GM21717 (cell line): ENCODE measurements at regions not wholly inside any gene's neighbourhood (a gene's known extent, or its start where the extent isn't known, plus 50 kb on each side); places are given as distances from the start of the nearest gene placed in this dataset.
"Not testable (repeated sequence)": the region's sequence is repeated elsewhere in the genome, so short reads cannot be mapped to it uniquely, and the experiment has no call there.

Experiments used
- ATAC-seq: cut with Tn5 transposase; IDR thresholded peaks from one replicate; pipeline ENCODE4 v1.9.1; 2021; ENCODE audit warnings: mild to moderate bottlenecking, moderate library complexity; ENCODE audit not compliant: unreplicated experiment

DNA sequence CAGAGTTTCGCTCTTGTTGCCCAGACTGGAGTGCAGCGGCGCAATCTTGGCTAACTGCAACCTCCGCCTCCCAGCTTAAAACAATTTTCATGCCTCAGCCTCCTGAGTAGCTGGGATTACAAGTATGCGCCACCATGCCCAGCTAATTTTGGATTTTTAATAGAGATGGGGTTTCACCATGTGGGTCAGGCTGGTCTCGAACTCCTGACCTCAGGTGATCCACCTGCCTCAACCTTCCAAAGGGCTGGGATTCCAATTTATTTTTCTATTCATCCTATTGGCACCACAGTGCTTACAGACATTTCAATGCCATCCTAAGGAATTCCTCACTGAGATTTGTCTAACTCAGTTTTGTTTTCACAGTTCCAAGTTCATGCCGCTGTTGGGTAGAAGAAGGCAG is 98.3 kb upstream of the EGLN3 start:
- not testable (repeated sequence) for ATAC-seq

- no peak for ATAC-seq
Measured at GRCh38 chr14:34046799-34047520, 96.1 kb upstream of the EGLN3 start.

- ATAC-seq, result no peak
Measured at GRCh38 chr14:34044666-34045306, 93.9 kb upstream of the EGLN3 start.

- ATAC-seq, result no peak
Measured at GRCh38 chr14:34044373-34044637, 93.4 kb upstream of the EGLN3 start.

DNA sequence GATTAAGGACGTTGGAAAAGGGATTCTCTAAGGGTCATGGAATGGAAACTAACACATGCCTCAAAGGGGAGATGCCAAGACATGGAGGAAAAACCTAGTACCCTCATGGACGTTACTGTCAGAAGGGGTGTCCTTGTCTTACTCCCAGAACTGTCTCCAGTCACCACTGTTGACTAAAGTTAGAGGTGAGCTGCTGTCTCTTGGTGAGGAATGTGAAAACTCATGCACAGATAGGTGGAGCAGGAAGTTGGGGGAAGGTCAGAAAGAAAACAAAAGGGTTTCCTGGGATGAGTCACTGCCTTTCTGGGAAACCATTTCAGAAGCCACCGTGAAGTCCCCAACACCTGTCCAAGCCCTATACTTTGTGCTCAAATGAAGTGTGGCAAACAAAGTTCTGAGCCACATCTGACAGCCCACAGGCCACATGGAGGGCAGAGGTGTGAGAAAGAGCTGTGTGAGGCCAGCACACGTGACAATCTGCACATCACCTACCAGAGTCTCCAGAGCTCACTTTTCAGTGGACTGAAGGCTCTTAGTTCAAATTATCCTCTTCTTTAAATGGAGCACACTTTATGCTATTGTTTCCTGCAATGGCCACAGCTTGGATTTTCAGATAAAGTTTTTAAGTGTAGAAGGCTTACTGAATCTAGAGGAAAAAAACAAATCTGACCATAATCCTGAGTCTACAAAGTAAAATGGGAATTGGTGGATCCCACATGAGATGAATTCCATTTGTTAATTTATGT is 92.9 kb upstream of the EGLN3 start:
- ATAC-seq, result peak; percentile 83

DNA sequence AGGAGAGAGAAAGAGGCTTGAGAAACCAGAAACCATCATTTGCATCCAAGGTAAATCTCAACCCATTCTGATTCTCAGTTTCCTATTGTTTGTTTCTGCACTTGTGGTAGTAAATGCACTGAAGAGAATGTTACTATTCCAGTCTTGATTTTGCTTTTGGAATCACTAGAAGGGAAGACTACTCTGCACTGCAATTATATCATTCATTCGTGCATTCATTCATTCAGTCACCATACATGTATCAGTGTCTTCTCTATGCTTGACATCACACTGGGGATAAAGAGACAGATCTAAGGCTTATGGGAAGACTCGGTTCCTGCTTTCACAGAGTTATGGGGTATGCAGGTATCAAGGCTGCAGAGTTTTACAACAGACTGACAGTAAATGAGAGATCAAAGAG is 90.3 kb upstream of the EGLN3 start:
- ATAC-seq, result no peak

- no peak for ATAC-seq
Measured at GRCh38 chr14:34040766-34041165, 89.9 kb upstream of the EGLN3 start.

DNA sequence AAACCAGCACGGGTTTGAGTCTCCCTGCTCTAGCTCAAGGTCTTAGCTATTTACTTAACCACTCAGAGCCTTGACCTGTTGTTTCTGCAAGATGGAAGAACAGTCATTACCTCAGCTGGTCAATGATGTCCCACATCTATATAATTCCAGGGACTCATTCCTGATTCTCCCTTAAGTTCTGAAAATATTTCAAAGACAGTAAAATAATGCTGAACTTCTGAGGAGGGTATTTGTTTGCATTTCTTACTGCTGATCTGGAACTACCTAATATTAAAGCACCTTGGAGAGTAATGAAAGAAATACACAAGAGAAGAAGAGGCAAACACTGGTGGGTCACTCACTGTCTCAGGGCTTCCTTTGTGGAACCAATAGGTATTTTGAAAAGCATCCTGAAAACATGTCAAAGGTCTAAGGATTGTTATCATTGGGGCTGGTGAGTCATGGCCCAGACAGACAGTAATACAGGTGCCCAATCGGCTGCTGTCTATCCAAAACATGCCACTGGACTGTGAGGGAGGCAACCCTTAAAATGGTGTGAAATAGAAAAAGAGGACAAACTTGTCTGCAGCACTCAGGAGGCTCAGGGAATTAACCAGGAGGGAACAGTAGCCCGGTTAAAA is 88.7 kb upstream of the EGLN3 start:
- no peak for ATAC-seq

- ATAC-seq, result no peak
Measured at GRCh38 chr14:34038358-34039057, 87.6 kb upstream of the EGLN3 start.

DNA sequence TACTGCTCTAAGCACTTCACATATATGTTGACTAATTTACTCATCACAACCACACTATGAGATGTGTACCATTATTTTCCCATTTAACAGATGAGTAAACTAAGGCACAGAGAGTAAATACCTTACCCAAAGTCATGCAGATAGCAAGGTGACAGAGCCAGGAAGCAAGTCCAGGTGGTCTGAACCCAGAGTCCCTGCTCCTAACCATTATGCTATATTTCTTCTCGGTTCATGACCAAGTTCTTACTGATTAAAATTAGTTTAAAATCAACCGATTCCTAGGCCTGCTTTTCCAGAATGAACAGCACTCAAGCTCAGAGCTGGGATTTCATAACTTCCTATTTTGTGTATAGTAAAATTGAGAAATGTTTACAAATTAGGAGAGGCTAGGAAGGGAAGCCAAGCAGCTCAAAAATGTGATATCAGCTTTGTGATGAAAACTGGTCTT is 85.5 kb upstream of the EGLN3 start:
- ATAC-seq, result no peak

DNA sequence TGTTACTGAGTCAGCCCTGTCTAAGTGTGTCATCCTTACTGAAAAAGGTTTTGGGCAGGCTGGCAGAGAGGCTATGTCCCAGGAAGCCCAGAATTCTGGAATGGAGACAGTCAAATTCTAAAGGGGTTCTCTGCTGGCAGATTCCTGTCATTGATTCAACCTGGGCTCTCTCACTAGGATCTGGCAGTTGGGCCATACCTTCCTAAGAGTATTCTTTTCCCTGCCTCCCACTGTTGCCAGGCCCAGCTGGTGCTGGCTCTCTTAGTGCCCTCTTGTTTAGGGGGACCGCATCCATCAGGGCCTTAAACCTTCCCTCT is 85.0 kb upstream of the EGLN3 start:
- no peak for ATAC-seq

GRCh38 chr14:34035177-34035933 is 84.5 kb upstream of the EGLN3 start:
- no peak for ATAC-seq

DNA sequence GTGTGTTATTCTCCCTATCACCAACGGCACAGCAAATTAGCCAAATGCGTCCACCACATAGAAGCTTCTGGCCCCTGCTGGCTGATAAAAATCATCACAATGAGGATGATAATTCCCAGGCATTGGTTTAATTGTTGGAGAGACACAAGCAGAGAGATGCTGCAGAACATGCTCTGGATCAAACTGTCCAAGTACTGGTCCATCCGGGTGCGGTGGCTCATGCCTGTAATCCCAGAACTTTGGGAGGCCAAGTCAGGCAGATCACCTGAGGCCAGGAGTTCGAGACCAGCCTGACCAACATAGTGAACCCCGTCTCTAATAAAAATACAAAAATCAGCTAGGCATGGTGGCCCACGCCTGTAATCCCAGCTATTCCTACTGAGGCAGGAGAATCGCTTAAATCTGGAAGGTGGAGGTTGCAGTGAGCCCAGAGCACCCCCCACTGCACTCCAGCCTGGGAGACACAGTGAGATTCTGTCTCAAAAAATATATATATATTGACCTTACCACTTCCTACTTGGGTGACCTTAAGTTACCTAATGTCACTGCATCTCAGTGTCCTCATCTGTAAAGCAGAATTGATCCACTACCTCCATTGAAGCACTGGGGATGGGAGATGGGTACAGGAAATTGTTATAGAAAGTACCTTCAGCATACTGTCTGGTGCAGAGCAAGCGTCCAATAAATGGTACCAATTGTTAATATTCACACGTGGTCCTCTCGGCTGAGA is 83.7 kb upstream of the EGLN3 start:
- no peak for ATAC-seq

- ATAC-seq, result no peak
Measured at GRCh38 chr14:34032720-34033119, 81.8 kb upstream of the EGLN3 start.

DNA sequence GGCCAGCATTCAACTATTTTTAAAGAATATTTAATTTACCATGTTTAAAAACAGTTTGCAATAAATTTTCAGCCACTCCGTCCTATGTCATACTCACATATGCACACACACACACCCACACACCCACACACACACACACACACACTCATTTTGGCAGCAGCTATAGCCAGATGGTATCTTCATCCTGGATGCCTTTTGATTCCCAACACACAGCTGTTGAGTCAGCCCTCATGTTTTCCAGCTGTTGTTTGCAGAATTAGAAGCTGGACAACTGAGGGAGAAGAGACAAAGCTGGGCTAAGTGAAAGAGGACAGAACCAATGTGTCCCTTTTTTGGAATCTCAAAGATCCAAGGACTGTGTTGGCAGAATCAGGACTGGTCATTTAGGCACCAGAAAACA is 80.0 kb upstream of the EGLN3 start:
- ATAC-seq, result no peak

GRCh38 chr14:34029921-34030334 is 79.1 kb upstream of the EGLN3 start:
- ATAC-seq, result no peak

GRCh38 chr14:34027990-34028495 is 77.2 kb upstream of the EGLN3 start:
- ATAC-seq, result no peak

DNA sequence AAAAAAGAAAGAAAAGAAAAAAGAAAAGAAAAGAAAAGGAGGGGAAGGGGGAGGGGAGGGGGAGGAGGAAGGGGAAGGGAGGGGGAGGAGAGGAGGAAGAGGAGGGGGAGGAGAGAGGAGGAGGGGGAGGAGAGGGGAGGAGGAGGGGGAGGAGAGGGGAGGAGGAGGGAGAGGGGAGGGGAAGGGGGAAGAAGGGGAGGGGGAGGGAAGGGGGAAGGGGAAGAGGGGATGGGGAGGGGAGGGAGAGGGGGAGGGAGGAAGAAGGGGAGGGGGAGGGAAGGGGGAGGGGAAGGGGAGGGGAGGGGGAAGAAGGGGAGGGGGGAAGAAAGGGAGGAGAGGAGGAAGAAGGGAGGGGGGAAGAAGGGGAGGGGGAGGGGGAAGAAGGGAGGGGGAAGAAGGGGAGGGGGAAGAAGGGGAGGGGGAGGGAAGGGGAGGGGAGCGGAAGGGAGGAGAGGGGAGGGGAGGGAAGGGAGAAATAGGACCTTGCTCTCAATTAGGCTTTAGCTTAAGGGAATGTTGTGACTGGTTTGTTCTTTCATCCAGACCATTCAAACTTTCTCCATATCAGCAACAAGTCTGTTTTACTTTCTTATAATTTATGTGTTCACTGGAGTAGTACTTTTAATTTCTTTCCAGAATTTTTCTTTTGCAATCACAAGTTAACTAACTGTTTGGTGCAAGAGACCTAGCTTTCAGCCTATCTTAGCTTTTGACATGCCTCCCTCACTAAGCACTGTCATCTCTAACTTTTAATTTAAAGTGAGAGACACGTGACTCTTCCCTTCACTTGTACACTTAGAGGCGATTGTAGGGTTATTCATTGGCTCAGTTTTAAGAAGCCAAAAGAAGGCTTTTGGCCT is 76.5 kb upstream of the EGLN3 start:
- ATAC-seq, result no peak
